ENCODE measurements at regions not wholly inside any gene's neighbourhood (a gene's known extent, or its start where the extent isn't known, plus 50 kb on each side); places are given as distances from the start of the nearest gene placed in this dataset.

GRCh38 chr2:186909095-186909494 is 60.1 kb upstream of the ZSWIM2 start (continued):
- no peak for TF ChIP-seq BCLAF1 (IDR thresholded peaks at IDR 0.05)
- no peak for TF ChIP-seq PKNOX1 (IDR thresholded peaks at IDR 0.05)
- no peak for TF ChIP-seq JUND (IDR thresholded peaks at IDR 0.05; ENCODE audit: low read depth, low read length)
- no peak for TF ChIP-seq EED (IDR thresholded peaks at IDR 0.05; ENCODE audit: low read depth)

- in situ Hi-C loops (cut with MboI) = no loop called here
- ATAC-seq = peak; percentile 67
- no peak overlapping the region for H2AFZ ChIP-seq (ENCODE audit: control insufficient read depth, low read depth, low read length)
These were observed 58.9 kb upstream of the ZSWIM2 start for GRCh38 chr2:186907897-186908296.

More at GRCh38 chr2:186907897-186908296, 58.9 kb upstream of the ZSWIM2 start:
- WGBS (ENCODE audit: insufficient coverage, insufficient replicate concordance, low lambda C conversion rate, missing lambda C conversion rate) = 25% methylated on average over 1 of the region's 1 CpG
- no peak for TF ChIP-seq SMC3 (IDR thresholded peaks at IDR 0.05; ENCODE audit: borderline replicate concordance, low read length)
- TF ChIP-seq IKZF2 (IDR thresholded peaks at IDR 0.05) = no peak
- no peak for TF ChIP-seq NR2F1 (conservative IDR thresholded peaks at IDR 0.05)
- TF ChIP-seq BHLHE40 (IDR thresholded peaks at IDR 0.05; ENCODE audit: borderline replicate concordance in 1 of 2, low read depth in 2 of 2, low read length in 1 of 2) = no peak
- TF ChIP-seq IKZF1 (conservative IDR thresholded peaks at IDR 0.05) = no peak
- no peak for TF ChIP-seq BMI1 (IDR thresholded peaks at IDR 0.05; ENCODE audit: borderline replicate concordance)
- no peaks in the 10 kb centered on the region for H3K79me2 ChIP-seq (ENCODE audit: control insufficient read depth, insufficient read depth, low read length)
- no peaks in the 10 kb centered on the region for H4K20me1 ChIP-seq (ENCODE audit: control insufficient read depth, insufficient read depth)
- intact Hi-C loops (cut with micrococcal nuclease; ENCODE audit: unreplicated experiment) = no loop called here
- no peak for FAIRE-seq
- ChIA-PET CTCF (interaction anchor here (0.8 to 2.1 kb wide), 5 partner anchors 10 to 545 kb away, joined by 3 to 9 read pairs (median 3); no protein-coding TSS in a partner anchor), RAD21 (ENCODE audit: unreplicated experiment) (interaction anchor here (1.2 to 2.0 kb wide), 4 partner anchors 44 to 545 kb away, joined by 3 to 10 read pairs (median 5); partner anchors contain the start of gene CALCRL), POLR2A (no interaction called here), SMC1A (ENCODE audit: uncharacterized antibody, unreplicated experiment) (interaction anchor here (0.6 to 2.5 kb wide), 12 partner anchors 11 to 549 kb away, joined by 3 to 9 read pairs (median 5); no protein-coding TSS in a partner anchor)
- no TSS peak for BruUV-seq (replicated peaks)
- H3K9me3 ChIP-seq (replicated peaks; ENCODE audit: control insufficient read depth, insufficient read depth, low read length) = no peaks in the 10 kb centered on the region
- no peak overlapping the region for H3K4me3 ChIP-seq
- no peak overlapping the region for H3K27ac ChIP-seq (ENCODE audit: control insufficient read depth, insufficient read depth)
- H3K4me2 ChIP-seq (ENCODE audit: control insufficient read depth, insufficient read depth) = no peak overlapping the region
- H3K9ac ChIP-seq (ENCODE audit: control insufficient read depth, insufficient read depth, low read length) = no peak overlapping the region
- no peaks in the 10 kb centered on the region for H3K36me3 ChIP-seq (ENCODE audit: control insufficient read depth in 2 of 2, insufficient read depth in 2 of 2, low read length in 1 of 2)
- H3K4me1 ChIP-seq (ENCODE audit: control insufficient read depth, insufficient read depth, low read length) = no peaks in the 10 kb centered on the region
- DNase-seq (ENCODE audit: low read depth, low spot score) = no peak
- no peaks in the 10 kb centered on the region; a peak in 1 of 4 replicates for H3K27me3 ChIP-seq (replicated peaks in 1 of 2; ENCODE audit: control insufficient read depth in 2 of 2, insufficient read depth in 2 of 2, low read length in 1 of 2)

All from GM12878 (cell line).